ENCODE measurements at regions not wholly inside any gene's neighbourhood (a gene's known extent, or its start where the extent isn't known, plus 50 kb on each side); places are given as distances from the start of the nearest gene placed in this dataset.

DNA sequence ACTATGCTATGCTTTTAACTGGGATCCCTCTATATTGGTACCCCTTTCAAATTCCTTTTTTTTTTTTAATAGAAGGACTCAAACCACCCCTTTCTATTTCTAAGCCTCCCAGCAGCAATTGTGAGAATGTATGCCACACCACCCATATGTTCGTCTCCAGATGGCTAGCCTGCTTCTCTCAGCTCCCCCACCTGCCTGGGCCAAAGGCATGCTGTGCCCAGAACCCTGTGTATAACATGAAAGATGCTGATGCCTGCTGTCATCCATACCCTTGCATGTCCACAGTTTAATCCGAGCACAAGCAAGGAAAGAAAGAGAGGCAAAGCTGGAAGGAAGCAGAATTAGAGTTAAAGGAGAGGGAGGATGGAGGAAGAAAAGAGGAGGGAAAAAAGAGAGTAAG lies 159.5 kb upstream of the CNTN6 start:
- H3K27ac Mint-ChIP-seq = no peak overlapping the region
- H3K9me3 Mint-ChIP-seq = peaks cover 10% of the 10 kb centered on the region
- no peak for DNase-seq
- H3K4me3 Mint-ChIP-seq = no peak overlapping the region
- no peaks in the 10 kb centered on the region for H3K4me1 Mint-ChIP-seq
- no peak for ATAC-seq
- no peaks in the 10 kb centered on the region for H3K36me3 Mint-ChIP-seq (ENCODE audit: low read depth)
- no peaks in the 10 kb centered on the region for H3K27me3 Mint-ChIP-seq

DNA sequence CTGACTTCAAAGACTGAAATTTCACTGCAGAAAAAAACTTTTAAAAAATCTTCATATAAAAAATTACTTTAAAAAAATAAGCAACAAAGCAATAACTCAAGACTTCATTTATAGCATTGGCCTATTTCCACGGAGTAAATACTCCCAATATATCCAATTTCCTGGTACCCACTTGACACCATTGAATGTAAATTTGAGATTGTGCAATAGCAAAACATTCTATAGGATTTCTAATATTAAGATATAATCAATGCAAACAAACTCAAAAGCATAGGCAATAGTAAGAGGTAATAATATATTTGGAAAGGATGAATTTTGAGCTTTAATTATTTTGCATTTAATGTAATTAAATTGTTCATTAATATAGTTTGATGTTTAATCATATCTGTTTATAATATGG lies 148.0 kb upstream of the CNTN6 start:
- ATAC-seq = no peak
- no peaks in the 10 kb centered on the region for H3K36me3 Mint-ChIP-seq (ENCODE audit: low read depth)
- H3K4me3 Mint-ChIP-seq = no peak overlapping the region
- H3K9me3 Mint-ChIP-seq = peaks cover 15% of the 10 kb centered on the region
- H3K4me1 Mint-ChIP-seq = no peaks in the 10 kb centered on the region
- DNase-seq = no peak
- no peak overlapping the region for H3K27ac Mint-ChIP-seq
- H3K27me3 Mint-ChIP-seq = no peaks in the 10 kb centered on the region

DNA sequence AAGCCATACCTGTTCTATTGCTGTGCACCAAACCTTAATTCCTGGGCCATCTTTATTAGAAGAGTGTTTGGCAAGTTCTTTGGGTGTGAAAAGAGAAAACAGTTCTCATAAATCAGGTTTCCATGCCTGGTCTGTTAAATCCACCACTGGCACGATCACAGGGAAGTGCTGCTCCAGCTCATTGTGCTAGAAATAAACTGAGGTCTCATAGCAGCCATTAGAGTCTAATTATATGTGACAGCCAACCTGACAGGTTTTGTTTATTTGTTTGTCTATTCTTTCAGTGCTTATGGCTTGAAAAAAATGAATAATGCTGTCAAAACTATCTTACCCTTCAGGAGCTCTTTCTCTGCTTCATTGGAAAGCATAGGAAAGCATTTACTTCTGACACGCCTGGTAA lies 147.1 kb upstream of the CNTN6 start:
- Mint-ChIP-seq H3K27me3 (no peaks in the 10 kb centered on the region), H3K9me3 (peaks cover 7% of the 10 kb centered on the region), H3K4me3 (no peak overlapping the region), H3K27ac (no peak overlapping the region), H3K4me1 (no peaks in the 10 kb centered on the region), H3K36me3 (ENCODE audit: low read depth) (no peaks in the 10 kb centered on the region)
- no peak for ATAC-seq
- DNase-seq = no peak

DNA sequence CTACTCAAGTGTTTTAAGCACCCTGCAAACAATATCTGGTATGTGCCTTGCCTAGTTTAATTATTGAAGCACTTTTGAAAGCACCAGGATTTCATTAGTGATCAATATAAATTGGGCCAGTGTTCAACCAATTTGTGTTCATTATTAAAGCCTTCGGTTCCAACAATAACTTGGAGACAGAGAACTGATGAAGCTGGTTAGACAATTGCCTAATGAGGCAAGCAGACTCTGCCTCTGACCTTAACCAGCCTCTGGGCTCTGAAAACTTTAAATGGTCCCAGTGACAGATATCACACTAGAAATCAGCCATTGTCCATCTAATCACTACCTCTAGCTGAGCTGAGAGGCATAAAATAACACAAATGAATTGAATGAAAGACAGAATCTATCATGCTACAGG lies 139.9 kb upstream of the CNTN6 start:
- ATAC-seq = no peak

DNA sequence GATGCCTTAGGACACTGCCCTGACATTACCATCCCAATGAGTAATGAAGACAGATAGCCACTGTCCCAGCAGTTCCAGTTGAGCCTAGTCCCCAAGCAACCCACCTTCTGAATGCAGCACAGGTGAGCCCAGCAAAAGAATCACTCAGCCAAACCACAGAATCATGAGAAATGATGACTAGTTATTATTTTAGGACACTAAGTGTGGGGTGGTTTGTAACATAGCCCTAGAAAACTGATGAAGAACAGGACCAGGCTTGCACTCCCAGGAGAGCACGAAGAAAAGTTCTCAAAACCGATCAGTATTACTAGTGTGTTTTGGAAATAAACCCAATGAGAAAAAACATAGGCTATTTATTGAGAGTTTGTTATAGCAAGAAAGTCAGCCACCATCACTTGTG lies 129.6 kb upstream of the CNTN6 start:
- no peak overlapping the region for H3K27ac Mint-ChIP-seq
- no peak for ATAC-seq
- no peaks in the 10 kb centered on the region for H3K4me1 Mint-ChIP-seq
- H3K36me3 Mint-ChIP-seq (ENCODE audit: low read depth) = no peaks in the 10 kb centered on the region
- peaks cover 36% of the 10 kb centered on the region for H3K9me3 Mint-ChIP-seq
- DNase-seq = no peak
- no peak overlapping the region for H3K4me3 Mint-ChIP-seq
- no peaks in the 10 kb centered on the region for H3K27me3 Mint-ChIP-seq

More for the DNA sequence above, 139.9 kb upstream of the CNTN6 start:
- Mint-ChIP-seq H3K4me1 (no peaks in the 10 kb centered on the region), H3K9me3 (peaks cover 9% of the 10 kb centered on the region), H3K27me3 (no peaks in the 10 kb centered on the region), H3K27ac (no peak overlapping the region), H3K4me3 (no peak overlapping the region), H3K36me3 (ENCODE audit: low read depth) (no peaks in the 10 kb centered on the region)
- DNase-seq = no peak

- ATAC-seq = no peak
- H3K4me1 Mint-ChIP-seq = no peaks in the 10 kb centered on the region
- DNase-seq = no peak
- H3K27me3 Mint-ChIP-seq = no peaks in the 10 kb centered on the region
- no peak overlapping the region for H3K27ac Mint-ChIP-seq
- H3K36me3 Mint-ChIP-seq (ENCODE audit: low read depth) = no peaks in the 10 kb centered on the region
- no peak overlapping the region for H3K4me3 Mint-ChIP-seq
- peaks cover 37% of the 10 kb centered on the region for H3K9me3 Mint-ChIP-seq
Measured at GRCh38 chr3:963755-964154, 129.1 kb upstream of the CNTN6 start.

DNA sequence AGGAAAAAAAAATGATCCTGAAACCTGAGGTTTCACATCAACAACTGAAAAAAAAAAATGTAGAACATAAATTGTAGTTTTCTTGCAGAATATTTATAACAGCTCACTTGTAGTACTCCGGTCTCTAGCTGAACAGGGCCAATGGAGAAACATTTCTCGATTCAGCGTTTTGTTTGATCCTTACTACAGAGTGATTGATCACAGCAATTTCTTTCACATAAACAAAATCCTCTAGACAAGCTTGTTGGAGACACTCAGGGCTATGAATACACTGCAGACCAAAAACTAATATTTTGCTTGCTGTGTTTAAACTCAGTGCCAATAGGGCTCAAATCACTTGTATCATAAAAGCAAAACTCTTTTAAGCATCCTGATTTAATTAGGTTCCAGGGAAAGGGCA lies 127.0 kb upstream of the CNTN6 start:
- DNase-seq = no peak
- no peaks in the 10 kb centered on the region for H3K36me3 Mint-ChIP-seq (ENCODE audit: low read depth)
- no peak for ATAC-seq
- H3K9me3 Mint-ChIP-seq = peaks cover 30% of the 10 kb centered on the region
- H3K27ac Mint-ChIP-seq = no peak overlapping the region
- no peaks in the 10 kb centered on the region for H3K4me1 Mint-ChIP-seq
- no peaks in the 10 kb centered on the region for H3K27me3 Mint-ChIP-seq
- no peak overlapping the region for H3K4me3 Mint-ChIP-seq

- Mint-ChIP-seq H3K27me3 (no peaks in the 10 kb centered on the region), H3K4me3 (no peak overlapping the region), H3K27ac (no peak overlapping the region), H3K4me1 (no peaks in the 10 kb centered on the region), H3K36me3 (ENCODE audit: low read depth) (no peaks in the 10 kb centered on the region), H3K9me3 (peaks cover 34% of the 10 kb centered on the region)
- DNase-seq (no peak), ATAC-seq (no peak)
Measured at GRCh38 chr3:966341-966740, 126.5 kb upstream of the CNTN6 start.

GRCh38 chr3:973340-973739 lies 119.5 kb upstream of the CNTN6 start:
- H3K4me3 Mint-ChIP-seq = no peak overlapping the region
- peaks cover 20% of the 10 kb centered on the region for H3K9me3 Mint-ChIP-seq
- H3K27ac Mint-ChIP-seq = no peak overlapping the region
- no peaks in the 10 kb centered on the region for H3K4me1 Mint-ChIP-seq
- ATAC-seq (no peak), DNase-seq (no peak)
- no peaks in the 10 kb centered on the region for H3K36me3 Mint-ChIP-seq (ENCODE audit: low read depth)
- H3K27me3 Mint-ChIP-seq = no peaks in the 10 kb centered on the region

GRCh38 chr3:976006-976405 lies 116.8 kb upstream of the CNTN6 start:
- no peaks in the 10 kb centered on the region for H3K36me3 Mint-ChIP-seq (ENCODE audit: low read depth)
- H3K4me3 Mint-ChIP-seq = no peak overlapping the region
- no peak overlapping the region for H3K27ac Mint-ChIP-seq
- H3K27me3 Mint-ChIP-seq = no peaks in the 10 kb centered on the region
- H3K4me1 Mint-ChIP-seq = no peaks in the 10 kb centered on the region
- peaks cover 18% of the 10 kb centered on the region for H3K9me3 Mint-ChIP-seq
- ATAC-seq (no peak), DNase-seq (no peak)

DNA sequence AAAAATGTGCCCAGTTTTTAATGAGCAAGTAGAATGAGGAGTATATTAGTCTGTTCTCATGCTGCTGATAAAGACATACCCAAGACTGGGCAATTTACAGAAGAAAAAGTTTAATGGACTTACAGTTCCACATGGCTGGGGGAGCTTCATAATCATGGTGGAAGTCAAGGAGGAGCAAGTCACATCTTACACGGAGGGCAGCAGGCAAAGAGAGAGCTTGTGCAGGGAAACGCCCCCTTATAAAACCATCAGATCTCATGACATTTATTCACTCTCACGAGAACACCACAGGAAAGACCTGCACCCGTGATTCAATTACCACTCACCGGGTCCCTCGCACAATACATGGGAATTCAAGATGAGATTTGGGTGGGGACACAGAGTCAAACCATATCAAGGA lies 111.7 kb upstream of the CNTN6 start:
- no peaks in the 10 kb centered on the region for H3K27me3 Mint-ChIP-seq
- H3K9me3 Mint-ChIP-seq = peaks cover 18% of the 10 kb centered on the region
- H3K4me3 Mint-ChIP-seq = no peak overlapping the region
- no peaks in the 10 kb centered on the region for H3K4me1 Mint-ChIP-seq
- ATAC-seq (no peak), DNase-seq (no peak)
- H3K36me3 Mint-ChIP-seq (ENCODE audit: low read depth) = no peaks in the 10 kb centered on the region
- H3K27ac Mint-ChIP-seq = no peak overlapping the region

DNA sequence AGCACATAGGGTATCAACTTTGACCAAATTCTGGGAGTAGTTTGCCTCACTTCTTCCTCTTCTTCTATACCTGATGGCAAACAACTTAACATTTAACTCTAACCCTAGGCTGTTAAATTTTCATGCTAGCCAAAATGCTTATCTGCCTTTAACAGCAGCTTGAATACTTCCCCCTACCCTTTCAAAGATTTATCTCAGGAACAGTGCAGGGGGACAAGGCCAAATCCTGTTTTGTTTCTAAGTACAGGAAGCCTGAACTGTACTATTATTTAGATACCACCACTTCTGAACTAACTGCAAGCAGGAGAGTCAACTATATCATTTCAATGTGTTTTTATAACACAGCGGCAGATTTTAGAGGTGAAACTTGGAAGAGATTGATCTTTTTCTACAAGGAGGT lies 104.0 kb upstream of the CNTN6 start:
- ATAC-seq = no peak

GRCh38 chr3:992871-993270 lies 100.0 kb upstream of the CNTN6 start:
- DNase-seq (no peak), ATAC-seq (no peak)
- Mint-ChIP-seq H3K4me3 (no peak overlapping the region), H3K9me3 (peaks cover 19% of the 10 kb centered on the region), H3K27me3 (no peaks in the 10 kb centered on the region), H3K27ac (no peak overlapping the region), H3K36me3 (ENCODE audit: low read depth) (no peaks in the 10 kb centered on the region), H3K4me1 (no peaks in the 10 kb centered on the region)

More for the DNA sequence above, 104.0 kb upstream of the CNTN6 start:
- no peaks in the 10 kb centered on the region for H3K36me3 Mint-ChIP-seq (ENCODE audit: low read depth)
- no peak overlapping the region for H3K4me3 Mint-ChIP-seq
- H3K9me3 Mint-ChIP-seq = peaks cover 21% of the 10 kb centered on the region
- DNase-seq = no peak
- no peaks in the 10 kb centered on the region for H3K4me1 Mint-ChIP-seq
- no peak overlapping the region for H3K27ac Mint-ChIP-seq
- no peaks in the 10 kb centered on the region for H3K27me3 Mint-ChIP-seq

DNA sequence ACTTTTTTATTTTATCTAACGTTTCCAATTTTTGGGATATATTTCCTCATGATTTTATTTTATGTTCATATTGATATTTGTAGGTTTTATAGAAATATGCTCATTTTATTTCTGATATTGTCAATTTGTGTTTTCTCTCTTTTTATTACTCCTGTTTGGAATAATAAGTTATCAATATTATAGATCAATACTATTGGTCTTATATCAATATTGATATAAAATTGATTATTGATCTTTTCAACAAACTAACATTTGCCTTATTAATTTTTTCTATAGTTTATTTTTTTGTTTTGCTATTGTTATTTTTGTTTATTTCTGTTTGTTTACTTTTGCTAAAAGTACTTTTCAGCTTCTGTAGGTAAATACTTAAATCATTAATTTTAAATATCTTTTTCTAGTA lies 90.8 kb upstream of the CNTN6 start:
- no peaks in the 10 kb centered on the region for H3K36me3 Mint-ChIP-seq (ENCODE audit: low read depth)
- H3K4me1 Mint-ChIP-seq = no peaks in the 10 kb centered on the region
- ATAC-seq (no peak), DNase-seq (no peak)
- no peaks in the 10 kb centered on the region for H3K9me3 Mint-ChIP-seq
- H3K4me3 Mint-ChIP-seq = no peak overlapping the region
- no peak overlapping the region for H3K27ac Mint-ChIP-seq
- H3K27me3 Mint-ChIP-seq = no peaks in the 10 kb centered on the region

DNA sequence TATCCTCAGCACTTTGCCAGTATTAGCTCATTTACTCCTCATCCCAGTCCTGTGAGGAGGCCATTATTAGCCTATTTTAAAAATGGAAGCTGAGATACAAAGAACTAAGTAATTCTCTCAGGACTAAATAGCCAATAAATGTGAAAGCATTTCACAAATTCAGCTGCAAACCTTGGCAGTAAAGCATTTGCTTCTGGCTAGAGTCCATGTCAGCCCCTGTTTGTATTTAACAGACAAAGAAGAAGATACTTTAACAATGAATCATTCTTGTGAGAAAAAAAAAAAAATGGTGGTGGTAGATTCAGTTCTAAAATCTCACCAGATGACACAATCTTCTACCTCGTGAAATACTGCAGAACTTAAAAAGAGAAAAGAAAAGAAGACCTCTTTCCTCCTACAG lies 85.0 kb upstream of the CNTN6 start:
- peaks cover 5% of the 10 kb centered on the region for H3K9me3 Mint-ChIP-seq
- H3K27me3 Mint-ChIP-seq = no peaks in the 10 kb centered on the region
- DNase-seq = no peak
- no peak overlapping the region for H3K4me3 Mint-ChIP-seq
- H3K27ac Mint-ChIP-seq = no peak overlapping the region
- no peak for ATAC-seq
- no peaks in the 10 kb centered on the region for H3K36me3 Mint-ChIP-seq (ENCODE audit: low read depth)
- H3K4me1 Mint-ChIP-seq = no peaks in the 10 kb centered on the region

DNA sequence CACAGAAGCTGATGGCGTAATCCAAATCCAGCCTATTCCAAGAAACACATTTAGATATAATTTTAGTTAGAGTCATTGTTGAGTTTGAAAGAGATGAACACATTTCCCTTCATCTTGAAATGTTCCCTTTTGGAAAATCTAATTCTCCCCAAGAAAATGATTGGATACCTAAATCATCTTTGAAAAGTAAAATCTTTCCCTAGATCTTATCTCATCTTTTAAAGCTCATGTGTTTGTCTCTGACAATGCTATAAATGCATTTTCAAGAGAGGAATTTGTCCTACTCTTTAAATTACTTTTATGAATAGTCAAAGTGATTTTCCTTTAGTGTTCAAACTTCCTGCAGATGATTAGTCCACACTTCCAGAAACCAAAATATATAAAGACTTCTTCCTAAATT lies 82.6 kb upstream of the CNTN6 start:
- H3K4me3 Mint-ChIP-seq = no peak overlapping the region
- H3K27me3 Mint-ChIP-seq = no peaks in the 10 kb centered on the region
- ATAC-seq = no peak
- H3K27ac Mint-ChIP-seq = no peak overlapping the region
- DNase-seq = no peak
- H3K9me3 Mint-ChIP-seq = peaks cover 5% of the 10 kb centered on the region
- no peaks in the 10 kb centered on the region for H3K4me1 Mint-ChIP-seq
- H3K36me3 Mint-ChIP-seq (ENCODE audit: low read depth) = no peaks in the 10 kb centered on the region
